ENCODE measurements at regions not wholly inside any gene's neighbourhood (a gene's known extent, or its start where the extent isn't known, plus 50 kb on each side); places are given as distances from the start of the nearest gene placed in this dataset.

DNA sequence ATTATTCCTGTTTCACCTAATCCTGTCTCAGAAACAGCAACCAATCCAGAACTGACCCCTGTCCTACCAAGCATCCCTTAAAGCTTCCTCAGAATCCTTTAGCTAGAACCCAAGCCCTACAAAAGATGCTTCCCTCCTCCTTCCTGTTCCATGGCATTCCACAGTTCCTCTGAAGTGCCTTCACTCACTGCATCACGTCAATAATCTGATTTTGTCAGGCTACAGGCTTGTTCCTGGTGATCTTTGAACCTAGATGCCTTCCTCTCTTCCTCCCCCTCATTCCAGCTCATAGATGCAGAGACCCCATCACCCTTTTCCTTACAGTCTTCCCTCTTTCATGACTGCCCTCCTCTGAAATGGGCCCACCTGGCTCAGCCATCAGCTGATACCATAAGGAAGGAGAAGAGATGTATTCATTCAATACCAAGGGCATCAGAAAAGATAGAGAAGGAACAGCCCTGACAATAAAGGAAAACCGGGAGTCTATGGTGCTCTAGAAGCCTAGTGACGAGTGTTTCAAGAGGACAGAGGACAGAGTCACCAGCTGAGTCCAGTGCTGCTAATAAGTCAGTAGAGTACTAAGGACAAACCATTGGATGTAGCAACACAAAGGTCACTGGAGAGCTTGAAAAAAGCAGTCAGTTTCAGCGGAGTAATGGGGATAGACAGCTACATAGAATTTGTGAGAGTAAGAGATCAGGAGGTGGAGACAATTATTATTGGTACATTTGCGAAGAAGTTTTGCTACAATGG, 62.5 kb upstream of the SPDEF start:
- TF ChIP-seq, protein P1, sequence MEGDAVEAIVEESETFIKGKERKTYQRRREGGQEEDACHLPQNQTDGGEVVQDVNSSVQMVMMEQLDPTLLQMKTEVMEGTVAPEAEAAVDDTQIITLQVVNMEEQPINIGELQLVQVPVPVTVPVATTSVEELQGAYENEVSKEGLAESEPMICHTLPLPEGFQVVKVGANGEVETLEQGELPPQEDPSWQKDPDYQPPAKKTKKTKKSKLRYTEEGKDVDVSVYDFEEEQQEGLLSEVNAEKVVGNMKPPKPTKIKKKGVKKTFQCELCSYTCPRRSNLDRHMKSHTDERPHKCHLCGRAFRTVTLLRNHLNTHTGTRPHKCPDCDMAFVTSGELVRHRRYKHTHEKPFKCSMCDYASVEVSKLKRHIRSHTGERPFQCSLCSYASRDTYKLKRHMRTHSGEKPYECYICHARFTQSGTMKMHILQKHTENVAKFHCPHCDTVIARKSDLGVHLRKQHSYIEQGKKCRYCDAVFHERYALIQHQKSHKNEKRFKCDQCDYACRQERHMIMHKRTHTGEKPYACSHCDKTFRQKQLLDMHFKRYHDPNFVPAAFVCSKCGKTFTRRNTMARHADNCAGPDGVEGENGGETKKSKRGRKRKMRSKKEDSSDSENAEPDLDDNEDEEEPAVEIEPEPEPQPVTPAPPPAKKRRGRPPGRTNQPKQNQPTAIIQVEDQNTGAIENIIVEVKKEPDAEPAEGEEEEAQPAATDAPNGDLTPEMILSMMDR (IDR thresholded peaks at IDR 0.05), result no peak
- TF ChIP-seq EP300 (IDR thresholded peaks at IDR 0.05), result no peak

Data from upper lobe of left lung (tissue), 4 donors.